ENCODE measurements at regions not wholly inside any gene's neighbourhood (a gene's known extent, or its start where the extent isn't known, plus 50 kb on each side); places are given as distances from the start of the nearest gene placed in this dataset.

GRCh38 chr11:127130321-127130720 lies 129.8 kb upstream of the KIRREL3 start:
- no peak for DNase-seq (ENCODE audit: low spot score)

GRCh38 chr11:127126986-127127385 lies 126.4 kb upstream of the KIRREL3 start:
- DNase-seq (ENCODE audit: low spot score) = peak; percentile 22

- no peak for DNase-seq (ENCODE audit: low spot score)
These were observed 118.8 kb upstream of the KIRREL3 start for GRCh38 chr11:127119356-127119755.

GRCh38 chr11:127118811-127119210 lies 118.2 kb upstream of the KIRREL3 start:
- no peak for DNase-seq (ENCODE audit: low spot score)

GRCh38 chr11:127117231-127117739 lies 116.7 kb upstream of the KIRREL3 start:
- DNase-seq (ENCODE audit: low spot score) = no peak

GRCh38 chr11:127115844-127116243 lies 115.3 kb upstream of the KIRREL3 start:
- no peak for DNase-seq (ENCODE audit: low spot score)

GRCh38 chr11:127114035-127114434 lies 113.5 kb upstream of the KIRREL3 start:
- no peak for DNase-seq (ENCODE audit: low spot score)

- no peak for DNase-seq (ENCODE audit: low spot score)
These were observed 110.0 kb upstream of the KIRREL3 start for GRCh38 chr11:127110542-127110941.

GRCh38 chr11:127109796-127110480 lies 109.4 kb upstream of the KIRREL3 start:
- peak; percentile 24 for DNase-seq (ENCODE audit: low spot score)

GRCh38 chr11:127108838-127109237 lies 108.3 kb upstream of the KIRREL3 start:
- no peak for DNase-seq (ENCODE audit: low spot score)

- no peak for DNase-seq (ENCODE audit: low spot score)
These were observed 106.4 kb upstream of the KIRREL3 start for GRCh38 chr11:127106938-127107337.

GRCh38 chr11:127105593-127106541 lies 105.3 kb upstream of the KIRREL3 start:
- DNase-seq (ENCODE audit: low spot score) = peak; percentile 31

- DNase-seq (ENCODE audit: low spot score) = no peak
These were observed 103.2 kb upstream of the KIRREL3 start for GRCh38 chr11:127103586-127104388.

GRCh38 chr11:127098684-127099083 lies 98.1 kb upstream of the KIRREL3 start:
- DNase-seq (ENCODE audit: low spot score) = peak; percentile 45

GRCh38 chr11:127080735-127081134 lies 80.2 kb upstream of the KIRREL3 start:
- DNase-seq (ENCODE audit: low spot score) = no peak

GRCh38 chr11:127075758-127076157 lies 75.2 kb upstream of the KIRREL3 start:
- DNase-seq (ENCODE audit: low spot score) = no peak

- peak; percentile 41 for DNase-seq (ENCODE audit: low spot score)
These were observed 73.7 kb upstream of the KIRREL3 start for GRCh38 chr11:127074151-127074761.

- DNase-seq (ENCODE audit: low spot score) = no peak
These were observed 73.1 kb upstream of the KIRREL3 start for GRCh38 chr11:127073621-127074020.

GRCh38 chr11:127071606-127072005 lies 71.0 kb upstream of the KIRREL3 start:
- DNase-seq (ENCODE audit: low spot score) = no peak

GRCh38 chr11:127070808-127071207 lies 70.2 kb upstream of the KIRREL3 start:
- no peak for DNase-seq (ENCODE audit: low spot score)

- no peak for DNase-seq (ENCODE audit: low spot score)
These were observed 66.0 kb upstream of the KIRREL3 start for GRCh38 chr11:127066401-127067090.
